A673 (cell line): ENCODE measurements at regions not wholly inside any gene's neighbourhood (a gene's known extent, or its start where the extent isn't known, plus 50 kb on each side); places are given as distances from the start of the nearest gene placed in this dataset.

Source experiments
- EZH2 ChIP-seq: fragments of 200-600 bp; sonication (generic); IDR thresholded peaks from 2 replicates; pipeline ENCODE4 v1.6.1; 2017; ENCODE audit warnings: borderline replicate concordance, low read depth, mild to moderate bottlenecking, mixed read lengths, antibody characterized with exemption, low read length; ENCODE audit not compliant: poor library complexity, severe bottlenecking
- TF ChIP-seq, protein P1 (sequence below): fragments of 300-800, 200-600 bp; sonication (generic); conservative IDR thresholded peaks from 2 replicates; pipeline ENCODE4 v1.5.1; 2017; ENCODE audit warnings: low read depth, mild to moderate bottlenecking, antibody characterized with exemption, low read length, moderate library complexity, mixed read lengths

DNA sequence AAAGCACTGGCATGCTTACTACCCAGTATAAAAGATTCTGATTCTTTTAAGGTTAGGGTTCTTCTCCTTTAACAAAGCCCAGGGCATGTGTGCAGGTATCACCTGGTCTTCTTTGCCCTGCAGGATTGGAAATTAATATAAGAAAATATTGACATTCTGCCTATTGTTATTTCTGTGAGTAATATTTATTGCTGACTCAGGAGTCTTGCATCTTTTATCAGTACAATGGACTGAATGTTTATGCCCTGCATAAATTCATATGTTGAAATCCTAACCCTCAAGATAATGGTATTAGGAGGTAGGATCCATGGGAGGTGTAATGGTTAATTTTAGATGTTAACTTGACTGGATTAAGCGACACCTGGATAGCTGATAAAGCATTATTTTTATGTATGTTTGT is 189.0 kb downstream of the LRRC70 start:
- no peak for TF ChIP-seq EZH2
- TF ChIP-seq, protein P1, sequence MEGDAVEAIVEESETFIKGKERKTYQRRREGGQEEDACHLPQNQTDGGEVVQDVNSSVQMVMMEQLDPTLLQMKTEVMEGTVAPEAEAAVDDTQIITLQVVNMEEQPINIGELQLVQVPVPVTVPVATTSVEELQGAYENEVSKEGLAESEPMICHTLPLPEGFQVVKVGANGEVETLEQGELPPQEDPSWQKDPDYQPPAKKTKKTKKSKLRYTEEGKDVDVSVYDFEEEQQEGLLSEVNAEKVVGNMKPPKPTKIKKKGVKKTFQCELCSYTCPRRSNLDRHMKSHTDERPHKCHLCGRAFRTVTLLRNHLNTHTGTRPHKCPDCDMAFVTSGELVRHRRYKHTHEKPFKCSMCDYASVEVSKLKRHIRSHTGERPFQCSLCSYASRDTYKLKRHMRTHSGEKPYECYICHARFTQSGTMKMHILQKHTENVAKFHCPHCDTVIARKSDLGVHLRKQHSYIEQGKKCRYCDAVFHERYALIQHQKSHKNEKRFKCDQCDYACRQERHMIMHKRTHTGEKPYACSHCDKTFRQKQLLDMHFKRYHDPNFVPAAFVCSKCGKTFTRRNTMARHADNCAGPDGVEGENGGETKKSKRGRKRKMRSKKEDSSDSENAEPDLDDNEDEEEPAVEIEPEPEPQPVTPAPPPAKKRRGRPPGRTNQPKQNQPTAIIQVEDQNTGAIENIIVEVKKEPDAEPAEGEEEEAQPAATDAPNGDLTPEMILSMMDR: no peak
